ENCODE measurements at regions not wholly inside any gene's neighbourhood (a gene's known extent, or its start where the extent isn't known, plus 50 kb on each side); places are given as distances from the start of the nearest gene placed in this dataset.

GRCh38 chr4:119725011-119725410 is 96.4 kb upstream of the PDE5A start:
- Histone ChIP-seq H2AFZ (ENCODE audit: low read depth, low read length) (no peak overlapping the region), H3K4me3 (ENCODE audit: low read length) (no peak overlapping the region), H3K9ac (ENCODE audit: low read length) (no peak overlapping the region), H3K4me2 (ENCODE audit: low read length) (no peak overlapping the region), H3K36me3 (replicated peaks; ENCODE audit: low read depth, low read length) (no peaks in the 10 kb centered on the region), H3K27ac (ENCODE audit: low read length) (no peak overlapping the region), H3K27me3 (ENCODE audit: low read depth, low read length) (no peaks in the 10 kb centered on the region), H4K20me1 (ENCODE audit: insufficient read depth, low read length) (no peaks in the 10 kb centered on the region), H3K4me1 (ENCODE audit: low read length) (no peaks in the 10 kb centered on the region), H3K9me3 (ENCODE audit: insufficient read depth, low read length) (no peaks in the 10 kb centered on the region), H3K79me2 (ENCODE audit: low read length) (no peaks in the 10 kb centered on the region)
- no peak for TF ChIP-seq EZH2phosphoT487 (IDR thresholded peaks at IDR 0.05; ENCODE audit: low read depth)
- TF ChIP-seq, protein P1, sequence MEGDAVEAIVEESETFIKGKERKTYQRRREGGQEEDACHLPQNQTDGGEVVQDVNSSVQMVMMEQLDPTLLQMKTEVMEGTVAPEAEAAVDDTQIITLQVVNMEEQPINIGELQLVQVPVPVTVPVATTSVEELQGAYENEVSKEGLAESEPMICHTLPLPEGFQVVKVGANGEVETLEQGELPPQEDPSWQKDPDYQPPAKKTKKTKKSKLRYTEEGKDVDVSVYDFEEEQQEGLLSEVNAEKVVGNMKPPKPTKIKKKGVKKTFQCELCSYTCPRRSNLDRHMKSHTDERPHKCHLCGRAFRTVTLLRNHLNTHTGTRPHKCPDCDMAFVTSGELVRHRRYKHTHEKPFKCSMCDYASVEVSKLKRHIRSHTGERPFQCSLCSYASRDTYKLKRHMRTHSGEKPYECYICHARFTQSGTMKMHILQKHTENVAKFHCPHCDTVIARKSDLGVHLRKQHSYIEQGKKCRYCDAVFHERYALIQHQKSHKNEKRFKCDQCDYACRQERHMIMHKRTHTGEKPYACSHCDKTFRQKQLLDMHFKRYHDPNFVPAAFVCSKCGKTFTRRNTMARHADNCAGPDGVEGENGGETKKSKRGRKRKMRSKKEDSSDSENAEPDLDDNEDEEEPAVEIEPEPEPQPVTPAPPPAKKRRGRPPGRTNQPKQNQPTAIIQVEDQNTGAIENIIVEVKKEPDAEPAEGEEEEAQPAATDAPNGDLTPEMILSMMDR (IDR thresholded peaks at IDR 0.05; ENCODE audit: low read depth, low read length): no peak

DNA sequence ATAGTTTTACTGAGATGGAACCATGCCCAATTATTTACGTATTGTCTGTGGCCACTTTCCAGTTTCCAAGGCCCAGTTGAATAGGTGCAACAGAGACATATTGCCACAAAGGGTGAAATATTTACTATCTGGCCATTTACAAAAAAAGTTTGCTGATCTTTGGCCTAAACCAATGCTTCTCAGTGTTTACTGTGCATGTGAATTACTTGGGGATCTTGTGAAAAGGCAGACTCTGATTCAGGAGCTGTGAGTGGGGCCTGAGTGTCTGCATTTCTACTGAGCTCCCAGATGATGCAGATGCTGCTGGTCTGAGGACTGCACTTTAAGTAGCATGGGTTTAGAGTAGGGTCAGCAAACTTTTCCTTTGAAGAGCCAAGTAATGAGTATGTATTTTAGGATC is 94.1 kb upstream of the PDE5A start:
- Histone ChIP-seq H4K20me1 (ENCODE audit: insufficient read depth, low read length) (no peaks in the 10 kb centered on the region), H3K79me2 (ENCODE audit: low read length) (no peaks in the 10 kb centered on the region), H3K4me1 (ENCODE audit: low read length) (no peaks in the 10 kb centered on the region), H3K9me3 (ENCODE audit: insufficient read depth, low read length) (no peaks in the 10 kb centered on the region), H3K36me3 (replicated peaks; ENCODE audit: low read depth, low read length) (no peaks in the 10 kb centered on the region), H3K27ac (ENCODE audit: low read length) (no peak overlapping the region), H2AFZ (ENCODE audit: low read depth, low read length) (no peak overlapping the region), H3K9ac (ENCODE audit: low read length) (no peak overlapping the region), H3K27me3 (ENCODE audit: low read depth, low read length) (no peaks in the 10 kb centered on the region), H3K4me3 (ENCODE audit: low read length) (no peak overlapping the region), H3K4me2 (ENCODE audit: low read length) (no peak overlapping the region)
- TF ChIP-seq EZH2phosphoT487 (IDR thresholded peaks at IDR 0.05; ENCODE audit: low read depth): no peak
- TF ChIP-seq, protein P1 (IDR thresholded peaks at IDR 0.05; ENCODE audit: low read depth, low read length): no peak

- Histone ChIP-seq H3K36me3 (replicated peaks; ENCODE audit: low read depth, low read length) (no peaks in the 10 kb centered on the region), H3K9me3 (ENCODE audit: insufficient read depth, low read length) (no peaks in the 10 kb centered on the region), H3K27me3 (ENCODE audit: low read depth, low read length) (no peaks in the 10 kb centered on the region), H3K27ac (ENCODE audit: low read length) (no peak overlapping the region), H3K9ac (ENCODE audit: low read length) (no peak overlapping the region), H3K4me1 (ENCODE audit: low read length) (no peaks in the 10 kb centered on the region), H2AFZ (ENCODE audit: low read depth, low read length) (no peak overlapping the region), H3K4me3 (ENCODE audit: low read length) (no peak overlapping the region), H4K20me1 (ENCODE audit: insufficient read depth, low read length) (no peaks in the 10 kb centered on the region), H3K4me2 (ENCODE audit: low read length) (no peak overlapping the region), H3K79me2 (ENCODE audit: low read length) (no peaks in the 10 kb centered on the region)
- TF ChIP-seq, protein P1 (IDR thresholded peaks at IDR 0.05; ENCODE audit: low read depth, low read length): no peak
- TF ChIP-seq EZH2phosphoT487 (IDR thresholded peaks at IDR 0.05; ENCODE audit: low read depth): no peak
These were observed 93.3 kb upstream of the PDE5A start for GRCh38 chr4:119721878-119722277.

DNA sequence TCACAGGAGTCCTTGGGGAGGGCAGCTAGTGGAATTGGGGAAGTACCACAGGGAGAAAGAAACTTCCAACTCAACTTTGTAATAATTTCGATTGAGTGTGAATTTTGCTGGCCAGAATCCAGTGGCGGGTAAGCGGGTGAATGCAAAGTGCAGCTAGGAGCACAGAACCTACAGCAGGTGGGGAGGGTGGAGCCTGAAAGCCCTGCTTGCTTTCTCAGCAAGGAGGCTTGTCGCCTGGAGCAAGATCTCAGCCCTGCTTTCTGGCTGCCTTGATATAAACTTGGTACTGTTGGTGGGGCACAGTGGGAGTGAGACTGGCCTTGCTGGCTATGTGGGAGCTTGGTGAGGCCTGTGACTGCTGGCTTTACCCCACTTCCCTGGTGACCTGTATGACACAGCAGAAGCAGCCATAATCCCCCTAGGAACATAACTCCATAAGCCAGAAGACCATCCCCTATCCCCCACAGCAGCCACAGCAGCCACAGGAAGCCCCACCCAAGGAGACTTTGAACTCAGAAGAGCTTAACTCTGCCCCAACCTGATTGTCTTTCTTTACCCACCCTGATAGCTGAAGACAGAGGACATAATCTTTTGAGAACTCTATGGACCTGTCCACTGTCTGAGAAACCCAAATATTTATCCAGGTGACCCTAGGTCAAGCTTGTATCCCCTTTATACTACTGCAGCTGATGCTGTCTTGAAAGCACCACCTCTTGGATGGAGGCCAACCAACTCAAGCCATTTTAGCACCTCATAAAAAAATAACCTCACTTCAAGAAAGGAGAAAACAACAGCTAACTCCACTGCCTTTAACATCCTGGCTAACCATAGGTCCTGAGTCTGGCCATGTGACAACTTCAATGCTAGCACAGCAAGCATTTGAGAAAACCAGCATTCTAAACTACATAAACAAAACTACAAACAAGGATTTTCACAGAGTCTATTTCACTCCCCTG is 87.2 kb upstream of the PDE5A start:
- no peak for TF ChIP-seq EZH2phosphoT487 (IDR thresholded peaks at IDR 0.05; ENCODE audit: low read depth)
- TF ChIP-seq, protein P1 (IDR thresholded peaks at IDR 0.05; ENCODE audit: low read depth, low read length): no peak

More for the DNA sequence above, 87.2 kb upstream of the PDE5A start:
- H3K9me3 ChIP-seq (ENCODE audit: insufficient read depth, low read length): 0 out of 2 replicates have a peak, but pooled peaks cover 3% of the 10 kb centered on the region
- no peak overlapping the region for H2AFZ ChIP-seq (ENCODE audit: low read depth, low read length)
- H3K9ac ChIP-seq (ENCODE audit: low read length): no peak overlapping the region
- H3K36me3 ChIP-seq (replicated peaks; ENCODE audit: low read depth, low read length): no peaks in the 10 kb centered on the region
- no peaks in the 10 kb centered on the region for H3K79me2 ChIP-seq (ENCODE audit: low read length)
- H3K27ac ChIP-seq (ENCODE audit: low read length): no peak overlapping the region
- H3K4me1 ChIP-seq (ENCODE audit: low read length): no peaks in the 10 kb centered on the region
- H4K20me1 ChIP-seq (ENCODE audit: insufficient read depth, low read length): no peaks in the 10 kb centered on the region
- H3K27me3 ChIP-seq (ENCODE audit: low read depth, low read length): no peaks in the 10 kb centered on the region
- H3K4me3 ChIP-seq (ENCODE audit: low read length): no peak overlapping the region
- H3K4me2 ChIP-seq (ENCODE audit: low read length): no peak overlapping the region

Data from OCI-LY3 (cell line).